SK-N-SH treated with all-trans-retinoic acid at 6 μM for 48 hours (cell line): ENCODE measurements at regions not wholly inside any gene's neighbourhood (a gene's known extent, or its start where the extent isn't known, plus 50 kb on each side); places are given as distances from the start of the nearest gene placed in this dataset.

Experiments used
- CREB5 ChIP-seq: fragments of 250-450 bp; sonication (Bioruptor Pico); IDR thresholded peaks from 2 replicates; pipeline ENCODE4 v1.5.1; 2020; ENCODE audit warnings: low read depth, mild to moderate bottlenecking, moderate library complexity
- CSDC2 ChIP-seq: fragments of 250-450 bp; sonication (Bioruptor Pico); IDR thresholded peaks from 2 replicates; pipeline ENCODE4 v1.5.0; 2020; ENCODE audit warnings: mild to moderate bottlenecking, moderate library complexity
- ESRRG ChIP-seq: fragments of 250-450 bp; sonication (Bioruptor Pico); IDR thresholded peaks from 2 replicates; pipeline ENCODE4 v1.6.1; 2021; ENCODE audit warnings: mild to moderate bottlenecking
- PATZ1 ChIP-seq: fragments of 250-450 bp; sonication (Bioruptor Pico); IDR thresholded peaks from 2 replicates; pipeline ENCODE4 v1.8.0; 2020; ENCODE audit warnings: mild to moderate bottlenecking, moderate library complexity, borderline replicate concordance
- SNAI2 ChIP-seq: fragments of 250-450 bp; sonication (Bioruptor Pico); IDR thresholded peaks from 2 replicates; pipeline ENCODE4 v1.5.0; 2020; ENCODE audit warnings: mild to moderate bottlenecking, moderate library complexity
- TCF4 ChIP-seq: fragments of 250-450 bp; sonication (Bioruptor Pico); IDR thresholded peaks from 2 replicates; pipeline ENCODE4 v1.8.0; 2021; ENCODE audit warnings: mild to moderate bottlenecking, moderate library complexity, borderline replicate concordance
- TSHZ2 ChIP-seq: fragments of 250-450 bp; sonication (Bioruptor Pico); IDR thresholded peaks from 2 replicates; pipeline ENCODE4 v1.5.0; 2020; ENCODE audit warnings: mild to moderate bottlenecking, moderate library complexity
- ZC3H10 ChIP-seq: fragments of 250-450 bp; sonication (Bioruptor Pico); IDR thresholded peaks from 2 replicates; pipeline ENCODE4 v1.5.1; 2021; ENCODE audit warnings: mild to moderate bottlenecking, moderate library complexity
- ZFP3 ChIP-seq: fragments of 250-450 bp; sonication (Bioruptor Pico); IDR thresholded peaks from 2 replicates; pipeline ENCODE4 v1.5.0; 2020; ENCODE audit warnings: mild to moderate bottlenecking, moderate library complexity
- ZNF565 ChIP-seq: fragments of 450-650 bp; formaldehyde crosslinking; conservative IDR thresholded peaks from 2 replicates; pipeline ENCODE4 v1.5.0; 2020; ENCODE audit warnings: low read depth, mild to moderate bottlenecking, moderate library complexity
- ZNF70 ChIP-seq: fragments of 450-650 bp; formaldehyde crosslinking; IDR thresholded peaks from 2 replicates; pipeline ENCODE4 v1.5.0; 2020; ENCODE audit warnings: mild to moderate bottlenecking, moderate library complexity

- TF ChIP-seq ESRRG (no peak), ZC3H10 (CRISPR knock-in tag) (no peak), ZNF565 (no peak), TSHZ2 (CRISPR knock-in tag) (no peak), ZNF70 (no peak), ZFP3 (CRISPR knock-in tag) (no peak), CSDC2 (CRISPR knock-in tag) (no peak), PATZ1 (CRISPR knock-in tag) (no peak), CREB5 (CRISPR knock-in tag) (no peak), SNAI2 (no peak), TCF4 (no peak)
Observed at GRCh38 chr14:65167072-65167645, 64.8 kb upstream of the MAX start.
